Keratinocyte (primary cell): ENCODE measurements at regions not wholly inside any gene's neighbourhood (a gene's known extent, or its start where the extent isn't known, plus 50 kb on each side); places are given as distances from the start of the nearest gene placed in this dataset.
"Not testable (repeated sequence)": the region's sequence is repeated elsewhere in the genome, so short reads cannot be mapped to it uniquely, and the experiment has no call there.

ENCODE experiments used
- DNase-seq: peaks from one replicate; pipeline ENCODE4 v3.0.0-alpha.2; 2011; ENCODE audit warnings: low read depth, missing footprints, low spot score
- FAIRE-seq: peaks from 2 replicates; lab custom pipeline; 2011; peaks lifted over from hg19 to GRCh38; lab: Jason Lieb, UNC
- H2AFZ ChIP-seq: 2 replicates; pipeline ENCODE4 v1.6.0; 2012; ENCODE audit warnings: low read length, control low read depth, inconsistent platforms; ENCODE audit not compliant: control insufficient read depth
- H3K27ac ChIP-seq: 2 replicates; pipeline ENCODE4 v1.5.1; 2011; ENCODE audit warnings: low read length; ENCODE audit not compliant: control insufficient read depth, insufficient read depth
- H3K27me3 ChIP-seq: 3 replicates; pipeline ENCODE4 v1.6.0; 2011; ENCODE audit warnings: low read length; ENCODE audit not compliant: control insufficient read depth, insufficient read depth; ENCODE audit errors: extremely low read depth
- H3K36me3 ChIP-seq, 2 experiments: 2 replicates in 1 of 2; 3 replicates in 1 of 2; pipeline ENCODE4 v1.5.1; 2011; ENCODE audit warnings: low read length in 2 of 2, mild to moderate bottlenecking in 1 of 2; ENCODE audit not compliant: control insufficient read depth in 2 of 2, insufficient read depth in 2 of 2; ENCODE audit errors: extremely low read depth in 1 of 2
- H3K4me1 ChIP-seq: 3 replicates; pipeline ENCODE4 v1.5.1; 2011; ENCODE audit warnings: low read length; ENCODE audit not compliant: control insufficient read depth, insufficient read depth; ENCODE audit errors: extremely low read depth
- H3K4me2 ChIP-seq: 3 replicates; pipeline ENCODE4 v1.6.0; 2011; ENCODE audit warnings: low read depth, low read length; ENCODE audit not compliant: control insufficient read depth, insufficient read depth; ENCODE audit errors: extremely low read depth
- H3K4me3 ChIP-seq, 3 experiments: fragments of 200-600 bp in 1 of 3; sonication (generic) in 1 of 3; 2 replicates in 2 of 3; 3 replicates in 1 of 3; pipeline ENCODE4 v1.5.1; 2011 to 2016; ENCODE audit warnings: low read length in 3 of 3, mild to moderate bottlenecking in 3 of 3, control low read depth in 2 of 3, inconsistent platforms in 1 of 3, low read depth in 1 of 3, mixed read lengths in 1 of 3, mixed run types in 1 of 3, moderate library complexity in 1 of 3; ENCODE audit not compliant: control insufficient read depth in 2 of 3, insufficient read depth in 2 of 3; ENCODE audit errors: extremely low read depth in 1 of 3
- H3K79me2 ChIP-seq: 2 replicates; pipeline ENCODE4 v1.6.0; 2012; ENCODE audit warnings: low read length; ENCODE audit not compliant: control insufficient read depth, insufficient read depth
- H3K9ac ChIP-seq: 3 replicates; pipeline ENCODE4 v1.6.0; 2011; ENCODE audit warnings: low read length; ENCODE audit not compliant: control insufficient read depth, insufficient read depth; ENCODE audit errors: extremely low read depth
- H3K9me1 ChIP-seq: 3 replicates; pipeline ENCODE4 v1.6.0; 2011; ENCODE audit warnings: low read length; ENCODE audit not compliant: control insufficient read depth, insufficient read depth; ENCODE audit errors: extremely low read depth
- H3K9me3 ChIP-seq: 2 replicates; pipeline ENCODE4 v1.5.1; 2012; ENCODE audit warnings: low read depth, low read length; ENCODE audit not compliant: control insufficient read depth
- H4K20me1 ChIP-seq: 3 replicates; pipeline ENCODE4 v1.6.0; 2011; ENCODE audit warnings: low read length; ENCODE audit not compliant: control insufficient read depth, insufficient read depth; ENCODE audit errors: extremely low read depth
- EZH2 ChIP-seq: IDR thresholded peaks from one replicate; pipeline ENCODE4 v1.6.1; 2012; ENCODE audit warnings: inconsistent platforms, mild to moderate bottlenecking, low read length, moderate library complexity
- dilution Hi-C: fragments of 300-500 bp; cut with MboI; formaldehyde crosslinking; loops from one replicate; pipeline ENCODE4 v1.7.0; 2020; ENCODE audit warnings: low sequenced_read_pairs; ENCODE audit not compliant: extremely low pct_ligation_motif_present
- TF ChIP-seq, protein P1 (sequence below), 3 experiments: IDR thresholded peaks in 1 of 3; conservative IDR thresholded peaks in 1 of 3; optimal IDR thresholded peaks in 1 of 3; 2 replicates in 2 of 3; 3 replicates in 1 of 3; pipeline versions ENCODE3 to v1.5.1; 2011; ENCODE audit warnings: low read length in 3 of 3, mild to moderate bottlenecking in 3 of 3, moderate library complexity in 2 of 3, control low read depth in 1 of 3, inconsistent platforms in 1 of 3; ENCODE audit not compliant: insufficient read depth in 2 of 3; ENCODE audit errors: extremely low read depth in 1 of 3

GRCh38 chr2:36165132-36165531, 190.4 kb upstream of the CRIM1 start:
- no peak overlapping the region for H3K4me3 ChIP-seq
- H2AFZ ChIP-seq, result no peak overlapping the region
- H4K20me1 ChIP-seq, result no peaks in the 10 kb centered on the region
- H3K36me3 ChIP-seq, result no peaks in the 10 kb centered on the region
- FAIRE-seq, result no peak
- no peak overlapping the region for H3K4me2 ChIP-seq
- H3K9me3 ChIP-seq, result no peaks in the 10 kb centered on the region
- dilution Hi-C loops, result no loop called here
- DNase-seq, result no peak
- H3K9me1 ChIP-seq, result no peaks in the 10 kb centered on the region
- H3K4me1 ChIP-seq, result no peaks in the 10 kb centered on the region
- no peak overlapping the region for H3K9ac ChIP-seq
- H3K27me3 ChIP-seq, result no peaks in the 10 kb centered on the region
- TF ChIP-seq, protein P1, sequence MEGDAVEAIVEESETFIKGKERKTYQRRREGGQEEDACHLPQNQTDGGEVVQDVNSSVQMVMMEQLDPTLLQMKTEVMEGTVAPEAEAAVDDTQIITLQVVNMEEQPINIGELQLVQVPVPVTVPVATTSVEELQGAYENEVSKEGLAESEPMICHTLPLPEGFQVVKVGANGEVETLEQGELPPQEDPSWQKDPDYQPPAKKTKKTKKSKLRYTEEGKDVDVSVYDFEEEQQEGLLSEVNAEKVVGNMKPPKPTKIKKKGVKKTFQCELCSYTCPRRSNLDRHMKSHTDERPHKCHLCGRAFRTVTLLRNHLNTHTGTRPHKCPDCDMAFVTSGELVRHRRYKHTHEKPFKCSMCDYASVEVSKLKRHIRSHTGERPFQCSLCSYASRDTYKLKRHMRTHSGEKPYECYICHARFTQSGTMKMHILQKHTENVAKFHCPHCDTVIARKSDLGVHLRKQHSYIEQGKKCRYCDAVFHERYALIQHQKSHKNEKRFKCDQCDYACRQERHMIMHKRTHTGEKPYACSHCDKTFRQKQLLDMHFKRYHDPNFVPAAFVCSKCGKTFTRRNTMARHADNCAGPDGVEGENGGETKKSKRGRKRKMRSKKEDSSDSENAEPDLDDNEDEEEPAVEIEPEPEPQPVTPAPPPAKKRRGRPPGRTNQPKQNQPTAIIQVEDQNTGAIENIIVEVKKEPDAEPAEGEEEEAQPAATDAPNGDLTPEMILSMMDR (optimal IDR thresholded peaks at IDR 0.05 in 1 of 3, IDR thresholded peaks at IDR 0.05 in 1 of 3, conservative IDR thresholded peaks at IDR 0.05 in 1 of 3; ENCODE audit: extremely low read depth in 1 of 3, insufficient read depth in 2 of 3, low read length in 3 of 3), result no peak
- TF ChIP-seq EZH2, result no peak
- H3K27ac ChIP-seq, result no peak overlapping the region
- H3K79me2 ChIP-seq, result no peaks in the 10 kb centered on the region

GRCh38 chr2:36163520-36164254, 191.9 kb upstream of the CRIM1 start:
- TF ChIP-seq EZH2, result no peak
- TF ChIP-seq, protein P1 (optimal IDR thresholded peaks at IDR 0.05 in 1 of 3, IDR thresholded peaks at IDR 0.05 in 1 of 3, conservative IDR thresholded peaks at IDR 0.05 in 1 of 3; ENCODE audit: extremely low read depth in 1 of 3, insufficient read depth in 2 of 3, low read length in 3 of 3), result no peak
- Histone ChIP-seq H2AFZ (no peak overlapping the region), H3K9ac (no peak overlapping the region), H3K27me3 (no peaks in the 10 kb centered on the region), H4K20me1 (no peaks in the 10 kb centered on the region), H3K27ac (no peak overlapping the region), H3K4me2 (no peak overlapping the region), H3K79me2 (no peaks in the 10 kb centered on the region), H3K9me1 (no peaks in the 10 kb centered on the region), H3K4me3 (no peak overlapping the region), H3K4me1 (no peaks in the 10 kb centered on the region), H3K9me3 (no peaks in the 10 kb centered on the region), H3K36me3 (no peaks in the 10 kb centered on the region)
- DNase-seq, result no peak
- dilution Hi-C loops, result no loop called here
- FAIRE-seq, result no peak

- H4K20me1 ChIP-seq, H3K9ac ChIP-seq, dilution Hi-C loops, DNase-seq, H3K4me2 ChIP-seq, H3K9me1 ChIP-seq, H2AFZ ChIP-seq, H3K27ac ChIP-seq, H3K4me1 ChIP-seq, H3K79me2 ChIP-seq, FAIRE-seq, H3K27me3 ChIP-seq, H3K36me3 ChIP-seq, H3K9me3 ChIP-seq, H3K4me3 ChIP-seq: not testable (repeated sequence)
Measured at GRCh38 chr2:36157093-36157492, 198.5 kb upstream of the CRIM1 start.
